Thymus (tissue), 11 donors: ENCODE measurements at regions not wholly inside any gene's neighbourhood (a gene's known extent, or its start where the extent isn't known, plus 50 kb on each side); places are given as distances from the start of the nearest gene placed in this dataset.

Experiments used
- DNase-seq, 9 donors: peaks; one replicate each; pipeline ENCODE4 v3.0.0-alpha.2; 2013; ENCODE audit warnings: low spot score in 9 of 9, low read depth in 6 of 9, missing footprints in 1 of 9
- H3K27ac ChIP-seq, 2 donors: one replicate each; pipeline ENCODE4 v1.5.1; 2013; ENCODE audit warnings: control low read depth in 1 of 2, low read depth in 1 of 2, low read length in 1 of 2, mild to moderate bottlenecking in 1 of 2, moderate library complexity in 1 of 2
- H3K27me3 ChIP-seq, 2 donors: one replicate each; pipeline ENCODE4 v1.5.1; 2013; ENCODE audit warnings: low read length in 1 of 2; ENCODE audit not compliant: control insufficient read depth in 2 of 2, insufficient read depth in 1 of 2
- H3K36me3 ChIP-seq, 2 donors: one replicate each; pipeline ENCODE4 v1.5.1; 2013; ENCODE audit warnings: low read length in 1 of 2, mild to moderate bottlenecking in 1 of 2, moderate library complexity in 1 of 2; ENCODE audit not compliant: control insufficient read depth in 2 of 2, insufficient read depth in 2 of 2
- H3K4me1 ChIP-seq, 2 donors: one replicate each; pipeline ENCODE4 v1.5.1; 2013; ENCODE audit warnings: low read length in 2 of 2; ENCODE audit not compliant: control insufficient read depth in 2 of 2, insufficient read depth in 2 of 2
- H3K4me3 ChIP-seq, 2 donors: one replicate each; pipeline ENCODE4 v1.5.1; 2013; ENCODE audit warnings: low read length in 2 of 2, control low read depth in 1 of 2, mild to moderate bottlenecking in 1 of 2
- H3K9me3 ChIP-seq, 2 donors: one replicate each; pipeline ENCODE4 v1.5.1; 2013; ENCODE audit warnings: low read length in 1 of 2, mild to moderate bottlenecking in 1 of 2; ENCODE audit not compliant: control insufficient read depth in 2 of 2, insufficient read depth in 1 of 2
- WGBS: extraction: QIAGEN DNeasy Blood & Tissue Kit; methylation state at CpG from one replicate; pipeline ENCODE4 v1.1.7; 2013; 5-methylcytosine and 5-hydroxymethylcytosine counted together
- donor health status: healthy.

DNA sequence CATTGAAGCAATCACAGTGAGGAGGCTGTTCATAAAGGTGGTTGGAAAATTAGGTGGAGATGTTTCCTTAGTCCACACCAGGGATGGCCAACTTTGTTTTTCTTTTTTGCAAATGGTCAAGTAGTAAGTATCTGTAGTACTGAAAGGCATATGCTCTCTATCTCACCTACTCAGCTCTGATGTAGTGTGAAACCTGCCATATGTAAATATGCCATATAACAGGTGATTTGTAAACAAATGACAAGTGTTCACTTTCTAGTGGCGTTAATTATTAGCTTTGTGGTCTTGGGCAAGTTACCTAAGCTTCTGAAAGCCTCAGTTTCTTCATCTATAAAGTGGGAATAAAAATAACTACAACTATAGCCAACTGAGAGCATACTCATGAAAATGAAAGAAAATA is 421.4 kb upstream of the LCORL start:
- H3K4me3 ChIP-seq = no peak overlapping the region
- no peaks in the 10 kb centered on the region for H3K4me1 ChIP-seq
- no peak overlapping the region for H3K27ac ChIP-seq
- DNase-seq = no peak
- H3K36me3 ChIP-seq = no peaks in the 10 kb centered on the region
- no peaks in the 10 kb centered on the region for H3K9me3 ChIP-seq
- no peaks in the 10 kb centered on the region for H3K27me3 ChIP-seq
- WGBS = 57% methylated on average over 1 of the region's 1 CpG

DNA sequence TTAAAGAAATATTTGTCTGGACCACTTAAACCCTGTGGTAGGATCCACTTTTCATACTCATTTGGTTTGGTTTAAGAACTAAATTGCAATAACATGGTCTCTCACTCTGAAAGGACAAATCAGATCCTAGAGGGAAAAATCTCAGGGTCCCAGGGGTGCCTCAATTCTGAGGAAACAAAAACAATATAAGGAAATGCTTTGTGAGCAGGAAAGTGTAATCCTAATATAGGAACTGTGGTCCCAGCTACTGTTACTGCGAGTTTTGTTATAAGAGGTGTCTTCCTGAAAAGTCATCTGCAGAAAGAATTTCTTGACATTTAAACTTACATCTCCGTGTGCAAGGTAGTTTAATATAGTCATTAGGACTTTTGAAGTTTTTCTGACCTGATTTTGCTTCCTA is 420.1 kb upstream of the LCORL start:
- 26% methylated on average over 2 of the region's 2 CpGs for WGBS
- no peaks in the 10 kb centered on the region for H3K4me1 ChIP-seq
- no peaks in the 10 kb centered on the region for H3K27me3 ChIP-seq
- H3K36me3 ChIP-seq = no peaks in the 10 kb centered on the region
- H3K27ac ChIP-seq = no peak overlapping the region
- no peak for DNase-seq
- no peak overlapping the region for H3K4me3 ChIP-seq
- H3K9me3 ChIP-seq = no peaks in the 10 kb centered on the region

DNA sequence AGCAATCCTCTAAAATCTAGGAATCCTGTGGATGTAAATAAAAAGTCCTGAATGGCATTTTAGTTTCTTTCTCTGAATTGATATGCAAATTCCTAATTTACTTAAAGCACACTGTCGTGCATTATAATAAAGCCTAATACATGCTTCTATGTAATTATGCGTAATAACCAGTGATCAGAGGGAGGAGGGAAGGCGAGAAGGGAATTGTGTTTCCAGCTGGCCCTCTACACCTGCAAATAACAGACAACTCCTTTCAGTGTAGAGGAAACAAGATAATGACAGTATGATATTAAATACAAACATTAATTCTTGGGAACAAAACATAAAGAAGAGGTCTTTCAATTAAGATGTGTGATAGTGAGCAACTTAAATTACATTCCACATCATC is 419.6 kb upstream of the LCORL start:
- Histone ChIP-seq H3K4me1 (no peaks in the 10 kb centered on the region), H3K27ac (no peak overlapping the region), H3K9me3 (no peaks in the 10 kb centered on the region), H3K4me3 (no peak overlapping the region), H3K36me3 (no peaks in the 10 kb centered on the region), H3K27me3 (no peaks in the 10 kb centered on the region)
- WGBS = 90% methylated on average over 3 of the region's 3 CpGs
- no peak for DNase-seq

DNA sequence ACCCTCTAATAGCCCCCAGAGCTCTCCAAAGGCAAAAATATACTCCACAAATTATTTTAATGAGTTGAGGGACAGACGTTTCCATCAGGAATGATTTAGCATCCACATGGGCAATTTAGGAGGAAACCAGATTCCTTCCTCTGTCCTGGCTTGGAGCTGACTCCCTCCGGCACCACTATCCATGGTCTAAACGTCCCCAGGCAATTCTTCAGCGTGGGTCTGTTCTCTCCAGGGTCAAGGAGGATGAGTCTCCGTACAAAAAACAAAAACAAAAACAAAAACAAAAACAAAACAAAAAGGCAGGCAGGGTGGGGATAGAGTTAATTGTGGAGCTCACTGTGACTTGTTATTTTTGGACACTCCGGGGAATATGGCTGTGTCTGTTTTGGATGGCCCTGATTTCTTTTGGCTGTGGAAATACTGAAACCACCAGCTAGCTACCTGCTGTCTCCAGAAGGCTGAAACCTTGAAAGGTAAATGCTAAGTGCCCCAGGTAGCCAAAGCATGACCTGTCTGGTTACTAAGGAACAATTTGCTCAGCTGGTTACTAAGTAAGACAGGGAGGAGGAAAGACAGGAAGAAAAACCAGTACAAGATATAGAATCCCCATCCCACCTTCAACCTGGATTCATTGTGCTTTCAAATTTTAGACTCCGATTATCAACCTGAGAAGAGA is 419.1 kb upstream of the LCORL start:
- H3K36me3 ChIP-seq = no peaks in the 10 kb centered on the region
- no peaks in the 10 kb centered on the region for H3K9me3 ChIP-seq
- H3K4me1 ChIP-seq = no peaks in the 10 kb centered on the region
- H3K27ac ChIP-seq = no peak overlapping the region
- DNase-seq = no peak
- no peak overlapping the region for H3K4me3 ChIP-seq
- H3K27me3 ChIP-seq = no peaks in the 10 kb centered on the region
- 47% methylated on average over 7 of the region's 7 CpGs for WGBS

DNA sequence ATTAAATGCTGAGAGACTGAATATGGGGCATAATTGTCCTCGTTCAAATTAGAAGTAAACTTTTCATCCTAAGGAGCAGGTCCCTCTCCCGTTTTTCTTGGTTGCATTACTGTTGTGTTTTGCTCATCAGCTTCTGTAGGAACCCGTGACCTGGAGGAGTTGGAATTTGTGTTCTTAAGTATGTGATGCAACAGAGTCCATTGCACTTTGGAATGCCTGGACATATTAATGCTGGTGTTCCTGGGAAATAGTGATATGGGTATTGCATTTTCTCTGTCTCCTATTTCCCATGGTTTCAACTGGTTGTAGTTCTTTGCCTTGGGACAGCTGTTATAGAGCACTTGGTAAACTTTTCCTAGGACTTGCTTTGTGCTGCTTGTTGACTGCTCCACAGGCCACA is 417.8 kb upstream of the LCORL start:
- Histone ChIP-seq H3K4me3 (no peak overlapping the region), H3K27me3 (no peaks in the 10 kb centered on the region), H3K27ac (no peak overlapping the region), H3K4me1 (no peaks in the 10 kb centered on the region), H3K9me3 (no peaks in the 10 kb centered on the region), H3K36me3 (no peaks in the 10 kb centered on the region)
- 85% methylated on average over 3 of the region's 3 CpGs for WGBS
- DNase-seq = no peak

DNA sequence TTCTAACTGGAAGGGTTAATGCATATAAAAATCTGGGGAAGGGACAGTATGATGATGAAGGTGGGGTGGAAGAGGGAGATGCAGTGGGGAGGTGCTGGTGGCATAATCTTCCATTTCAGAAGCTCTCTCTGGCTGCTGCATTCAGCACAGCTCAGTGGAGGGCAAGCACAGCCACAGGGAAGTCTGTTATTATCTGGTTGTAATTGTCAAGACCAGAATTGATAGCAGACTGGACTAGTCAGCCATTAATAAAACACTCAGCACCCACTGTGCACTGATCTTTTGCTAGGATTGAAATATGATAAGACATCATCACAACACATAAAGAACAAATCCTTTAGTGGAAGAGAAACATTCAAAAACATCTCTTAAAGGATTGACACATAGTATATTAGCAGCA is 414.2 kb upstream of the LCORL start:
- H3K9me3 ChIP-seq = no peaks in the 10 kb centered on the region
- H3K27me3 ChIP-seq = no peaks in the 10 kb centered on the region
- H3K4me1 ChIP-seq = no peaks in the 10 kb centered on the region
- no peak for DNase-seq
- H3K4me3 ChIP-seq = no peak overlapping the region
- no peaks in the 10 kb centered on the region for H3K36me3 ChIP-seq
- no peak overlapping the region for H3K27ac ChIP-seq

DNA sequence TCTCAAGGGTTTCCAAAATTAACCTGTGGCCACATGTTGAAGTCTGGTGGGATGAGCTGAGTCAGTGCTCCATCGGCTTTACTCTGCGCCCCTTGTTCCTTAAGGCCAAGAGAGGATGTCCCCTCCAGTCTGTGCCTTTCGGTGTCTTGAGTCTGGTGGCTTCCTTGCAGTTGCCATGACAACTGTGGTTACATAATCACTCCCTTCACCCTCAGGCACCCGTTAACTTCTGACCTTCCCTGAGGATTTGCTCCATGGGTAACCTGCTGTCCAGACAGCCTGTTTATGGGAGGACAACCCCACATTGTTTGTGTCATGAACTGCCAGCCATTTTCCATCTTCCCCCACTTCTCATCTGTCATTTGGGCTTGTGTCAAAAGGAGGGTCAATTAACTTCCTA is 401.1 kb upstream of the LCORL start:
- H3K27ac ChIP-seq = no peak overlapping the region
- no peaks in the 10 kb centered on the region for H3K36me3 ChIP-seq
- no peaks in the 10 kb centered on the region for H3K4me1 ChIP-seq
- H3K27me3 ChIP-seq = no peaks in the 10 kb centered on the region
- DNase-seq = no peak
- no peaks in the 10 kb centered on the region for H3K9me3 ChIP-seq
- WGBS = 78% methylated on average over 4 of the region's 4 CpGs
- no peak overlapping the region for H3K4me3 ChIP-seq

DNA sequence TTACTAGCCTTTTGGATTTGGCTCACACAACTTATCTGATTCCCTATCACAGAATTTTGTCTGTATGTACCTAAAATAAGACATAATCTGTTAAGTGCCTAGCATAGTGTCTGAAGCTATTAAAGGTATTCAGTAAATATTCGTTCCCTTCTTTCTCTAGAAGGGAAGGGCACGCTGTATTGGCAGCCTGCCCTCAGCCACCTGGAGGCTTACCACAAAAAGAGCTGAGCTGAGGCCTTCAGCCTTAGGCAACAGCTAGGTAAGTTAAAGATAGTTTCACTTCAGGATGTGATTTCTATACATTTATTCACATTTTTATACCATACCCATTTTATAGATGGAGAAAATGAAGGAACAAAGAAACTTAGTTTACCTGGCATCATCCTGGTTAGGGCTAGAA is 400.0 kb upstream of the LCORL start:
- DNase-seq = no peak
- WGBS = 92% methylated on average over 2 of the region's 2 CpGs
- Histone ChIP-seq H3K27me3 (no peaks in the 10 kb centered on the region), H3K36me3 (no peaks in the 10 kb centered on the region), H3K4me3 (no peak overlapping the region), H3K27ac (no peak overlapping the region), H3K9me3 (no peaks in the 10 kb centered on the region), H3K4me1 (no peaks in the 10 kb centered on the region)

DNA sequence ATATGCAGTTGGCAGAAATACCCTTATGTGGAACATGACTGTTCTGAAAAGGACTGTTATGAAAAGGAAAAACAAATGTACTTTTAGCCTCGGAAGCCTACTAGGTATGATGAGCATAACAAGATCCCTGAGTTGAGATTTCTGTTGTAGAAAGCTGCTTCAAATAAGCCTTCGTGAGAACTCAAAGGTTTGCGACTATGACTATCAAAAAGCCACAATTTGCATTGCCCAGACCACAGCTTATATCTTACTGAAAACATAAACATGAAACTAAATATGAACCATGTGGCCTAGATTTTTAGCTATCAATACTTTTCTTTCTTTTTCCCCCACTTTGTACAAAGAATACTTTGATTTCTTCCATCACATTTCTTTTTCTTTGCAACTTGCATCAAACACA is 398.2 kb upstream of the LCORL start:
- H3K4me1 ChIP-seq = no peaks in the 10 kb centered on the region
- 91% methylated on average over 3 of the region's 3 CpGs for WGBS

More for the DNA sequence above, 398.2 kb upstream of the LCORL start:
- no peak overlapping the region for H3K27ac ChIP-seq
- H3K36me3 ChIP-seq = no peaks in the 10 kb centered on the region
- no peak overlapping the region for H3K4me3 ChIP-seq
- H3K9me3 ChIP-seq = no peaks in the 10 kb centered on the region
- no peak for DNase-seq
- H3K27me3 ChIP-seq = no peaks in the 10 kb centered on the region
